Breast epithelium (tissue), 4 donors: ENCODE measurements at regions not wholly inside any gene's neighbourhood (a gene's known extent, or its start where the extent isn't known, plus 50 kb on each side); places are given as distances from the start of the nearest gene placed in this dataset.
"Not testable (repeated sequence)": the region's sequence is repeated elsewhere in the genome, so short reads cannot be mapped to it uniquely, and the experiment has no call there.

ENCODE experiments used
- DNase-seq, 2 donors: peaks; one replicate each; pipeline ENCODE4 v3.0.0-alpha.2; 2019; ENCODE audit warnings: low spot score in 2 of 2
- H3K27ac ChIP-seq, 2 donors: fragments of 200-600 bp; sonication (generic) in 1 of 2; one replicate each; pipeline ENCODE4 v1.5.1; 2016 to 2019; ENCODE audit warnings: mild to moderate bottlenecking in 1 of 2
- H3K27me3 ChIP-seq, 2 donors: fragments of 200-600 bp; sonication (generic) in 1 of 2; one replicate each; pipeline versions ENCODE4 v1.5.1 to v1.6.0; 2017 to 2019; ENCODE audit warnings: control low read depth in 1 of 2, mild to moderate bottlenecking in 1 of 2
- H3K36me3 ChIP-seq: fragments of 200-600 bp; one replicate; pipeline ENCODE4 v1.5.1; 2019
- H3K4me1 ChIP-seq, 2 donors: fragments of 200-600 bp; sonication (generic); one replicate each; pipeline ENCODE4 v1.5.1; 2016 to 2019; ENCODE audit warnings: control low read depth in 1 of 2
- H3K4me3 ChIP-seq, 3 donors: fragments of 200-600 bp; sonication (generic); 1 replicate in 2 of 3; 2 replicates in 1 of 3; pipeline ENCODE4 v1.5.1; 2016 to 2019; ENCODE audit warnings: mild to moderate bottlenecking in 3 of 3, moderate library complexity in 2 of 3
- H3K9me3 ChIP-seq, 2 donors: fragments of 200-600 bp; sonication (generic) in 1 of 2; one replicate each; pipeline ENCODE4 v1.5.1; 2016 to 2019; ENCODE audit warnings: control low read depth in 1 of 2
- POLR2A ChIP-seq: fragments of 450-650 bp; IDR thresholded peaks from one replicate; pipeline ENCODE4 v1.6.1; 2016; ENCODE audit warnings: antibody characterized with exemption, mild to moderate bottlenecking, moderate library complexity
- POLR2AphosphoS5 ChIP-seq, 3 donors: sonication (generic); formaldehyde crosslinking; IDR thresholded peaks; one replicate each; pipeline ENCODE4 v1.6.1; 2017; ENCODE audit warnings: antibody characterized with exemption in 3 of 3
- intact Hi-C: fragments of 100-400 bp; cut with DNase I; formaldehyde crosslinking; loops from one replicate; pipeline ENCODE4 v1.15.1; 2023; ENCODE audit warnings: low total_unique reads
- TF ChIP-seq, protein P1 (sequence below), 3 donors: fragments of 450-650 bp; IDR thresholded peaks; one replicate each; pipeline ENCODE4 v1.5.1; 2016 to 2017; ENCODE audit warnings: antibody characterized with exemption in 3 of 3, mild to moderate bottlenecking in 3 of 3, moderate library complexity in 3 of 3

GRCh38 chr4:166198516-166199310, 325.7 kb downstream of the TLL1 start:
- Histone ChIP-seq H3K9me3 (no peaks in the 10 kb centered on the region), H3K27ac (no peak overlapping the region), H3K4me3 (no peak overlapping the region), H3K4me1 (no peaks in the 10 kb centered on the region), H3K27me3 (no peaks in the 10 kb centered on the region), H3K36me3 (no peaks in the 10 kb centered on the region)
- intact Hi-C loops = no loop called here
- TF ChIP-seq, protein P1, sequence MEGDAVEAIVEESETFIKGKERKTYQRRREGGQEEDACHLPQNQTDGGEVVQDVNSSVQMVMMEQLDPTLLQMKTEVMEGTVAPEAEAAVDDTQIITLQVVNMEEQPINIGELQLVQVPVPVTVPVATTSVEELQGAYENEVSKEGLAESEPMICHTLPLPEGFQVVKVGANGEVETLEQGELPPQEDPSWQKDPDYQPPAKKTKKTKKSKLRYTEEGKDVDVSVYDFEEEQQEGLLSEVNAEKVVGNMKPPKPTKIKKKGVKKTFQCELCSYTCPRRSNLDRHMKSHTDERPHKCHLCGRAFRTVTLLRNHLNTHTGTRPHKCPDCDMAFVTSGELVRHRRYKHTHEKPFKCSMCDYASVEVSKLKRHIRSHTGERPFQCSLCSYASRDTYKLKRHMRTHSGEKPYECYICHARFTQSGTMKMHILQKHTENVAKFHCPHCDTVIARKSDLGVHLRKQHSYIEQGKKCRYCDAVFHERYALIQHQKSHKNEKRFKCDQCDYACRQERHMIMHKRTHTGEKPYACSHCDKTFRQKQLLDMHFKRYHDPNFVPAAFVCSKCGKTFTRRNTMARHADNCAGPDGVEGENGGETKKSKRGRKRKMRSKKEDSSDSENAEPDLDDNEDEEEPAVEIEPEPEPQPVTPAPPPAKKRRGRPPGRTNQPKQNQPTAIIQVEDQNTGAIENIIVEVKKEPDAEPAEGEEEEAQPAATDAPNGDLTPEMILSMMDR (IDR thresholded peaks at IDR 0.05) = no peak
- TF ChIP-seq POLR2AphosphoS5 (IDR thresholded peaks at IDR 0.05) (no peak), POLR2A (no peak)
- no peak for DNase-seq

GRCh38 chr4:166202991-166203390, 330.0 kb downstream of the TLL1 start:
- no peak for DNase-seq
- H3K9me3 ChIP-seq = no peaks in the 10 kb centered on the region
- no peaks in the 10 kb centered on the region for H3K27me3 ChIP-seq
- H3K4me1 ChIP-seq = no peaks in the 10 kb centered on the region
- H3K27ac ChIP-seq = no peak overlapping the region
- intact Hi-C loops = no loop called here
- no peaks in the 10 kb centered on the region for H3K36me3 ChIP-seq
- H3K4me3 ChIP-seq = no peak overlapping the region
- TF ChIP-seq, protein P1 (IDR thresholded peaks at IDR 0.05) = no peak
- TF ChIP-seq POLR2A = no peak
- no peak for TF ChIP-seq POLR2AphosphoS5 (IDR thresholded peaks at IDR 0.05)

- not testable (repeated sequence) for H3K27ac ChIP-seq, H3K4me1 ChIP-seq, DNase-seq
Measured at GRCh38 chr4:166212326-166212725, 339.3 kb downstream of the TLL1 start.

GRCh38 chr4:166222271-166222670, 349.2 kb downstream of the TLL1 start:
- H3K4me3 ChIP-seq = no peak overlapping the region
- no peaks in the 10 kb centered on the region for H3K4me1 ChIP-seq
- DNase-seq = no peak
- no peaks in the 10 kb centered on the region for H3K27me3 ChIP-seq
- H3K36me3 ChIP-seq = no peaks in the 10 kb centered on the region
- TF ChIP-seq, protein P1 (IDR thresholded peaks at IDR 0.05) = no peak
- TF ChIP-seq POLR2A = no peak
- TF ChIP-seq POLR2AphosphoS5 (IDR thresholded peaks at IDR 0.05) = no peak
- H3K9me3 ChIP-seq = no peaks in the 10 kb centered on the region
- intact Hi-C loops = no loop called here
- no peak overlapping the region for H3K27ac ChIP-seq

More at GRCh38 chr4:166212326-166212725, 339.3 kb downstream of the TLL1 start:
- H3K36me3 ChIP-seq, intact Hi-C loops, H3K27me3 ChIP-seq, H3K4me3 ChIP-seq: not testable (repeated sequence)
- peaks cover 23 to 37% of the 10 kb centered on the region in 2 donors for H3K9me3 ChIP-seq

DNA sequence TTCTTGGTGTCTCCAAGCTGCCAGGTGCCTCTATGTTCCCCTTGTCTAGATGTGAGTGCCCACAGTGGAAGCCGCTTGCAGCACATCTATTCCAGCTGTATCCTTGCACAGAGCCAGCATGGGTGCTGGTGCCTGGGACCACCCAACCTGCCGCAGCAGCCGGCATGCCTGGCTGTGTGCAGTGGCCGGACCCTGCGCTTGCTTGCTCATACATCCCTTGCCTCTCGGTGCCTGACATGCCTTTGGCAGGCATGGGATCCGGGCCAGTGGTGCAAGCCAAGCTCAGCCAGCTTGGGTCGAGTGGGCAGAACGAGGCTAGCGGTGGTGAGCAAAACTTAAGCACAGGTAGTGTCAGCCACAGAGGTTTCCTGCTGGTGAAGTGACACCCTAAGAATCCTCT, 355.1 kb downstream of the TLL1 start:
- no peaks in the 10 kb centered on the region for H3K36me3 ChIP-seq
- no peak for DNase-seq
- no peaks in the 10 kb centered on the region for H3K27me3 ChIP-seq
- no peak overlapping the region for H3K27ac ChIP-seq
- intact Hi-C loops = loop anchor here (5.0 kb wide), 1 partner anchor 471 kb away; no protein-coding TSS in a partner anchor
- H3K4me3 ChIP-seq = no peak overlapping the region
- TF ChIP-seq POLR2AphosphoS5 (IDR thresholded peaks at IDR 0.05) (no peak), POLR2A (no peak)
- TF ChIP-seq, protein P1 (IDR thresholded peaks at IDR 0.05) = no peak
- no peaks in the 10 kb centered on the region for H3K4me1 ChIP-seq
- H3K9me3 ChIP-seq = peaks cover 2 to 8% of the 10 kb centered on the region in 2 donors
